Renal pelvis (tissue), 1 donor: ENCODE measurements at regions not wholly inside any gene's neighbourhood (a gene's known extent, or its start where the extent isn't known, plus 50 kb on each side); places are given as distances from the start of the nearest gene placed in this dataset.

Experiments
- DNase-seq: peaks from one replicate; pipeline ENCODE4 v3.0.0-alpha.2; 2013

DNA sequence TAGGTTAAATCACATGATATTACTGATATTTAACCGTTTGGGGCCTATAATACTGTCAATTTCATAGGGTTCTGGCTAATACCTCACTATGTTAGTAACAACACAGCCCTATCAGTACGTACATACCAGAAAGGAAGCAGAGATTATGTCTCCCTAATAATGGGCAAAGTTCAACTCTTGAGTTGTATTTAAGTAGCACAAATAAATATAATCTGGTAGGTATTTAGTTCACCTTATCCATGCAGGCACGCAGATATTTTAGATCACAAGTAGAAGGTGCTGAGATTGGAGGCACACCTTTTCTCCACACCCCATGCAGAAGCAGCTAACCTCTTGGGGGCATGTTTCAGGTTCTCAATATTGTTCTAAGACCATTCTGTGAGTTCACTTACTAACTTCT, 118.9 kb downstream of the IRS1 start:
- DNase-seq: no peak

GRCh38 chr2:226679389-226680065, 120.1 kb downstream of the IRS1 start:
- no peak for DNase-seq

GRCh38 chr2:226678422-226678821, 121.2 kb downstream of the IRS1 start:
- DNase-seq: no peak

DNA sequence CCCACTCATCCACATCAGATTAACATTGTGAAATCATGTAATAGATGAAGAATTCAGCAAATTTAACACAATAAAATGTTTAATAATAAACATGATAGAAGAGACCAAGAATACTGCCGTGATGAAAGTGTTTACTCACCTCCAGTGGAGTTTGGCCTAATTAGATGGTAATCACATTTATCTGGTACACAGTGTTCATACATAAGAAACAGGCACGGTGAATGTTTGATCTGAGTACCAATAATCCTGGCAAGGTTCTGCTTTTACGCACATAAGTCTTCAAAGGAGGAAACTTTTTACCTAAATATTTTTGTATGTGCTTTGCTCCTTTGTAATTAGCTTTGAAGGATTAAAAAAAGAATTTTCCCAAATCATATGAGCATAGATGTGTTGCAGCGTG, 122.5 kb downstream of the IRS1 start:
- DNase-seq: no peak

DNA sequence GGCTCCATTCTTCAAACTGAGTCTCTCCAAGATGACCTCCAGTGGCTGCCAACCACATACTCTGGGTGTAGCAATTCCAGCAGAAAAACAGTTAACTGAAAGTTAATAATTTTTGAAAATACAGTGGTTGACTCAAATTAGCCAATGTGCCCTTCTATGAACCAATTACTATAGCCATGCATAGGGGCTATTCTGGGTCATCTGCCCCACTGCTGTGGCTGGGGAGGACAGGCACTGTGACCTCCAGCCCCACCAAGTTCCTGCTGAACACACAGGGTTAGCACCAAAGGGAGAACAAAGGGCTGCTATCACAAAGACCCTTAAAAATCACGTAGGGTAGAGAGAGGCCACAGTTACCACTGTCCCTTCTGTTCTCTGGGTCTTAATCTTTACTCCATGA, 123.0 kb downstream of the IRS1 start:
- DNase-seq: no peak

- no peak for DNase-seq
These were observed 125.5 kb downstream of the IRS1 start for GRCh38 chr2:226674123-226674522.

DNA sequence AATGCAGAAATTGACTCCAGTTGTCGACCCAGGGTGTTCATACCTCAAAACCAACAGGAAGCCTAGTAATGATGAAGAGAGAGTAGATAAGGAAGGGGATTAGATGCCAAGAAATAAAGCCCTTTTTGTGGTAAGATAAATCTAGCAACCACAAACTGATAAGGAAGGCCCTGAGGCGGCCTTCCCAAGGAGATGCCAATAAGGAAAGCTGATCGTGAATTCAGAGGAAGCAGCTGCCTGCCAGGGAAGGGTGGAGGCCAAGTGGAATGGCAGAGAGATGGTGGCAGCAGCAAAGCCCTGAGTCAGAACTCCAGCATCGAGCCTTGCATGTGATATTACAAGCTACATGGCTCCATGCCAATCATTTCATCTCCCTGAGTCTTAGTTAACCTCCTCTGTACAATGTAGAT, 126.3 kb downstream of the IRS1 start:
- DNase-seq: no peak

- no peak for DNase-seq
These were observed 128.4 kb downstream of the IRS1 start for GRCh38 chr2:226671141-226671676.

- no peak for DNase-seq
These were observed 129.7 kb downstream of the IRS1 start for GRCh38 chr2:226669905-226670304.

DNA sequence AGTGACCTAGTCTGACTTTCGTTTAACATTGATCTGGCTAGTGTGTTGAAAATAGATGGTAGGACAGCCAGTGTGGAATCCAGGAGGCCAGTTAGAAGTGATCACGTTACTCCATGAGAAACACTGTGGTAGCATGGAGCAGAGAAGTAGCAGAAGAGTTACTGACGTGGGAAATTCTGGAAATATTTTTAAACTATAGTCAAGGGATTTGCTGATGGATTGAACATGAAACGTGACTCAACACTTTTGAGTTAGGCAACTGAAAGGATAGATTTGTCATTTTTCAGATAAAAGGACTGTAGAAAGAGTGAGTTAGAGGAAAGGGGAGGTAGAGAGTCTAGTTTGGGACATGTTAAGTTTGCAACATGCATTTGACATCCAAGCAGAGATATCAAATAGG, 130.4 kb downstream of the IRS1 start:
- DNase-seq: no peak

DNA sequence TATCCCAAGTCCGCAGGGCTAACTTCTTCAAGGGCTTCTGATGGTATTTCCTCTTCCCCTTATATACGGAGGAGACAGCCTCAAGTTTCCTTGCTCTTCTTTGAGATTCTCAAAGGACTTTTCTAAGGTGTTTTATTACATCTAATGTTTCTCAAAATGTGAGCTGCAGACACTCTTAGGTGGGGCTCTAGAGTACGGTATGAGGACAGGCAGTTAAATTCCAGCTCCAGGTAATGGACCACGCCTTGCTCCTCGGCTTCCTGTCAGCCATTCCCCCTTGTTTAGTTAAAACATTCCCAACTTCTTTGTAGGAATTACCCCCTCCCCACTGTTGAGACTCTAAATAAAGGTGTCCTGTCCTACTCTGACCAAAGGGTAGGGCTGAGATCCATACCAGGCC, 131.9 kb downstream of the IRS1 start:
- no peak for DNase-seq

GRCh38 chr2:226665306-226665831, 134.3 kb downstream of the IRS1 start:
- no peak for DNase-seq

GRCh38 chr2:226664661-226665060, 135.0 kb downstream of the IRS1 start:
- DNase-seq: no peak

DNA sequence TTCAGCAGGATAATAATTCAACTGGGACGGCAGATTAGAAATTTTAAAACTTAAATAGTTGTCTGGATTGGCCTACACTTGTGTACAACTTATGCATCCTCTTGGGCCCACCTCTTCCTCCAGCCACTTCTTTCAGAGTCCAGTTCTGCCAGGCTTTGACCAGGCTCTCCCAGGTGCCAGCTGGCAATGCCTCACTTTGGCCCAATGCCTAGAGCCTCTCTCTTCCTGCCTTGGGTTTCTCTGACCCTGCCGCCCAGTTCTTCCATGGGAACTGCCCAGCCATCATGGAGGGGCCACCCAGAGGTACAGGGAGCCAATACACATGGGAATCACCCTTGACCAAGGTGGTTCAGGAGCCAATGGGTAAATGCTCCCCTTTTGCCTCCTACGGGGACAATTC, 135.5 kb downstream of the IRS1 start:
- DNase-seq: no peak

- peak; percentile 60 for DNase-seq
These were observed 137.7 kb downstream of the IRS1 start for GRCh38 chr2:226661789-226662545.

DNA sequence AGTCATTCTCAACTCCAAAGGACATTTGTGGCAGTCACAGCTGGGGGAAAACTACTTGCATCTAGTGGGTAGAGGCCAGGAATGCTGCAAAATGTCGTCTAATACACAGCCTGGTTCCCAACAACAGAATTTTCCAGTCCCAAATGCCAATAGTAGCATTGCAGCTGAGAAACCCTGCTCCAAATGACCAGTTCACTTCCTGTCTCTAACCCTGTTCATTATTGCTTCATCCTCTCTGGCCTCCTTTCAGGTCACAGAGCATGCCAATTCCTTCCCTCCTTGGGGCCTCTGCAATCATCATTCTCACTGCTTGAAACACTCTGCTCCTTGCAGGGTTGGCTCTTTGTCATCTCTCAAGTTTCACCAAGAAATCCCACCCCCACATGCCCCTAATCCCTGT, 139.1 kb downstream of the IRS1 start:
- no peak for DNase-seq

DNA sequence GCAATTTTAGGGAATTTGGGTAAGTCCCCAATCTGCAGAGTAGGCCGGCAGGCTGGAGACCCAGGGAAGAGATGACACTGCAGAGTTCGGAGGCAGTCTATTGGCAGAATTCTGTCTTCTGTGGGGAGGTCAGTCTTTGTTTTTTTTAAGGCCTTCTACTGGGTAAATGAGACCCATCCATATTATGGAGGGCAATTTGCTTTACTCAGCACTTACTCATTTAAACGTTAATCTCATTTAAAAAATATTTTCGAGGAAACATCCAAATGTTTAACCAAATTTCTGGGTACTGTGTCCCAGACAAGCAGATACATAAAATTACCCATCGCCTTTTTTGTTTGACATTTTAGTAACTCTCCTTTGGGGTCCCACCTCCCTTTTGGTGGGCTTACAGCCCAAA, 139.5 kb downstream of the IRS1 start:
- no peak for DNase-seq

DNA sequence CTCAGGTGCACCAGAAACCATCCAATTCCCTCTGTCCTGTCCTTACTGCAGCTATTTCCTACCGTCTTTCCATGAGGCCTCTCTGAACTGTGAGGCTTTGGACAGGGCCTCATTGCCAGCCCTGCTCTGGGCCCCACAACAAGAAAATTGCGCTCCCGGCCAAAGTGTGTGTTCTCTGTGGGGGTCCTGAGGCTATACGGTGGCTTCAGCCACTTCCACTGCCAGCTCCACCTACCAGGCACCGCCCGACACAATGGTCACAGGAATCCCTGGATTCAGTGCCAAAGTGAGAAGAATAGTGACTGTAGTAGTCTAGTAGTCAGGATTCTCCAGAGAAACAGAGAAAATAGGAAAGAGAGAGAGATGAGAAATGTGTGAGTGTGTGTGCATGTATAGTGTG, 140.2 kb downstream of the IRS1 start:
- DNase-seq: no peak

DNA sequence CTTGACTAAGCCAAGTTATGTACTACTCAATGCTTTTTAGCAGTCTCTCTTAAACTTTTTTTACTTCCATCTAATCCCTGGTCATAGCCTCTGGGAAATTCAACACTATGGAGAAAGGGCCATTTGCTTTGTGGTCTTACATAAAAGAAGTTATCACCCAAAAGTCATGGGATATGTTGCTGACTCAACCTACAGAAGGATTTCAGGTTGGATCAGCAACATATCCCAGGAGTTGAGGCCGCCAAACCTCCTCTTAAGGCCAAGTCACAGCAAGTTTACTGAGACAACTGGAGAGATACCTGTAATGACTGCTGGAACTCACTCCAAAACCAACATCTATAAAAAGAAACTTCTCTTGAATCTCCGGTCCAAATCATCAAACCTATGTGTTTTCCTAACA, 141.1 kb downstream of the IRS1 start:
- no peak for DNase-seq

DNA sequence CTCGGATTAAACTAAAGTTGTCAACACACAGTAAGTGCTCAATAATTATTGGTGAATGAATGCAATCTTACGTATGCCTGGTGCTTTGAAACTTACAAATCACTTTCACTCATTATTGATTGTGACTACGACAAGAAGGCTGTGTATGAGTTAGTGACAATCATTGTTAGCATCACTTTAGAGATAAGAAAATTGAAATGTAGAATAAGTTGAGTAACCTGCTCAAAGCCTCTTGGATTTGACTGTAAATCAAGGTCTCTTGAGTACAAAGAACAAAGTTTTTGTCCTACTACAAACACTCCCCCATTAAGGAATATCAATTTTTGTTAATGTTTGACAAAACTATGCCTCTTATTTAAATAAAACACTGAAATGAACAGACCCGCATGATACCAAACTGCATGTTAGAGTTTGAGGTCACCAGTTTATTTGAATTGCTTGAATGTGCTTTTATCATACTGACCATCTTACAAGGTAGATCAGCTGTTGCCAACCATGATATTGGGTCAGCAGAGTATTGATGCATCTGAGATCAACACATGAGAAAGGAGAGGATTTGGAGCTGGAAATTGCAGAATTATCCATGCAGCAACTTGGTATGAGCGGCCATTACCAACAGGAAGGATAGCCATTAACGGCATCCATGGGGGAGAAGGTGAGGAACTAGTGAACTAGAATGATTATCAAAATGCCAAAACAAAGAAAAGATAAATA, 142.1 kb downstream of the IRS1 start:
- DNase-seq: no peak

GRCh38 chr2:226656367-226656766, 143.3 kb downstream of the IRS1 start:
- peak; percentile 24 for DNase-seq

DNA sequence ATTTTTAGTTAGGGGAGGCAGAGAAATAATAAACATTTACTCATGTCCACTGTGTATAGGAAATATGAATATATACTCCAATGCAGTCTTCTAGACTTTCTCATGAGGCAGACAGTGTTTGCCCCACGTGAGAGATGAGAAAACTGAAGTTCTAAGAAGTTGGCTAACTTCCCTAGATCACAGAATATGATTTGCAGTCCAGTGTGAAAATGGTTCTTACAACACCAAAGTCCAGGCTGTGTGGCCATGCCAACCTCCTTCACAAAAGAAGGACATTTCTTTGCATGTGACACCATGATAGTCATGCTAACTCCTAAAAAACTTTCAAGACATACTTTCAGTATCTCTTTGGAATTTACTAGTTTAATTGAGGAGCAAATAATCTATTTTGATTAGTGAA, 143.7 kb downstream of the IRS1 start:
- DNase-seq: no peak
